GM12878 (cell line): ENCODE measurements at regions not wholly inside any gene's neighbourhood (a gene's known extent, or its start where the extent isn't known, plus 50 kb on each side); places are given as distances from the start of the nearest gene placed in this dataset.

Experiments used
- HDGF ChIP-seq: fragments of 450-650 bp; IDR thresholded peaks from 2 replicates; pipeline ENCODE4 v1.6.1; 2016; ENCODE audit warnings: antibody characterized with exemption
- POLR2A ChIP-seq: IDR thresholded peaks from 2 replicates; pipeline ENCODE4 v1.6.1; 2011; ENCODE audit warnings: low read depth, mild to moderate bottlenecking, low read length
- PRDM15 ChIP-seq: fragments of 450-650 bp; formaldehyde crosslinking; IDR thresholded peaks from 2 replicates; pipeline ENCODE4 v1.4.0; 2020; ENCODE audit warnings: mild to moderate bottlenecking, moderate library complexity

GRCh38 chr2:128477891-128478290 lies 159.2 kb upstream of the HS6ST1 start:
- no peak for TF ChIP-seq HDGF
- no peak for TF ChIP-seq PRDM15
- no peak for TF ChIP-seq POLR2A
